ENCODE measurements at regions not wholly inside any gene's neighbourhood (a gene's known extent, or its start where the extent isn't known, plus 50 kb on each side); places are given as distances from the start of the nearest gene placed in this dataset.

DNA sequence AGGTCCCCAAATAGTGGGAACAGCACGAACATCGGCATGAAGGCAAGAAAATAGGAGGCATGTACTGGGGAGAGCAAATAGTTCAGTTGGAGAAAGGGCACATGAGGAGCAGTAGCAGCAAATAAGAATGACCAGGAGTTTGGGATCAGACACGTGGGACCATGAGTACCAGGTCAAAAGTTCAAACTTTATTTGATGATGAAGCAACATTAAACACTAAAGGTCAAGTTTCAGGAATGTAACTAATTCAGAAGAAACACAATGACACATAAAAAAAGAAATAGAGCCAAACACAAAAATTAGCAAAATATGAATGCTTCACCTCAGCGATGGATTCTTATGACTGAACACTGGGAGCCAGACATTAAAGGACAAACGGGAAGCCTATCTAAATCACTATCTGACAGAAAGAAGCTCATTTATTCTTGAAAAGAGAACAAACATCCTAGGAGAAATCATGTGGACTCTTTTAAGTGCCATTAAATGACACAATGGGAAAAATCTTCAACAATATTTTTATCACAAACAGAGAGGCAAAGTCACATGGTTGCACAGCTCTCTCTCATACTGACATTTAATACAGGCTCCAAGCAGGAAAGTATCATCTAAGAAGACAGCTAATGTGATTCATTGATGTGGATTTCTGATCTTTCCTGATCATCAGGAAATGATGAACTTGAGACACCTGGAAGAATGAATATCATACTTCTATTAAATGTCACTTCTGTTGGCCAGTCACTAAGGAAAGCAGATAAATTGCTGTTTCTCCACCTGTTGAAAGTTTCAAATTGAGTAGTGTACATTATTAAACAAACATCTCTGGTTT is 216.9 kb upstream of the THBS1 start:
- H3K27ac Mint-ChIP-seq = no peak overlapping the region
- peaks cover 3% of the 10 kb centered on the region for H3K4me1 Mint-ChIP-seq
- no peaks in the 10 kb centered on the region for H3K27me3 Mint-ChIP-seq (ENCODE audit: low read depth)
- DNase-seq (ENCODE audit: low spot score) (no peak), ATAC-seq (no peak)
- H3K9me3 Mint-ChIP-seq = peaks cover 5% of the 10 kb centered on the region
- POLR2A ChIA-PET = no interaction called here
- peaks cover 4% of the 10 kb centered on the region for H3K36me3 Mint-ChIP-seq
- no peak for TF ChIP-seq ZNF416 (CRISPR knock-in tag; IDR thresholded peaks at IDR 0.05)
- TF ChIP-seq, protein P1, sequence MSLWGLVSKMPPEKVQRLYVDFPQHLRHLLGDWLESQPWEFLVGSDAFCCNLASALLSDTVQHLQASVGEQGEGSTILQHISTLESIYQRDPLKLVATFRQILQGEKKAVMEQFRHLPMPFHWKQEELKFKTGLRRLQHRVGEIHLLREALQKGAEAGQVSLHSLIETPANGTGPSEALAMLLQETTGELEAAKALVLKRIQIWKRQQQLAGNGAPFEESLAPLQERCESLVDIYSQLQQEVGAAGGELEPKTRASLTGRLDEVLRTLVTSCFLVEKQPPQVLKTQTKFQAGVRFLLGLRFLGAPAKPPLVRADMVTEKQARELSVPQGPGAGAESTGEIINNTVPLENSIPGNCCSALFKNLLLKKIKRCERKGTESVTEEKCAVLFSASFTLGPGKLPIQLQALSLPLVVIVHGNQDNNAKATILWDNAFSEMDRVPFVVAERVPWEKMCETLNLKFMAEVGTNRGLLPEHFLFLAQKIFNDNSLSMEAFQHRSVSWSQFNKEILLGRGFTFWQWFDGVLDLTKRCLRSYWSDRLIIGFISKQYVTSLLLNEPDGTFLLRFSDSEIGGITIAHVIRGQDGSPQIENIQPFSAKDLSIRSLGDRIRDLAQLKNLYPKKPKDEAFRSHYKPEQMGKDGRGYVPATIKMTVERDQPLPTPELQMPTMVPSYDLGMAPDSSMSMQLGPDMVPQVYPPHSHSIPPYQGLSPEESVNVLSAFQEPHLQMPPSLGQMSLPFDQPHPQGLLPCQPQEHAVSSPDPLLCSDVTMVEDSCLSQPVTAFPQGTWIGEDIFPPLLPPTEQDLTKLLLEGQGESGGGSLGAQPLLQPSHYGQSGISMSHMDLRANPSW (CRISPR knock-in tag; conservative IDR thresholded peaks at IDR 0.05; ENCODE audit: low read depth) = no peak
- TF ChIP-seq NFATC4 (CRISPR knock-in tag; IDR thresholded peaks at IDR 0.05) = no peak
- TF ChIP-seq PRDM15 (CRISPR knock-in tag; IDR thresholded peaks at IDR 0.05) = no peak
- no peak for TF ChIP-seq ZNF671 (CRISPR knock-in tag; IDR thresholded peaks at IDR 0.05)
- TF ChIP-seq JAZF1 (CRISPR knock-in tag; IDR thresholded peaks at IDR 0.05) = no peak
- TF ChIP-seq, protein P2, sequence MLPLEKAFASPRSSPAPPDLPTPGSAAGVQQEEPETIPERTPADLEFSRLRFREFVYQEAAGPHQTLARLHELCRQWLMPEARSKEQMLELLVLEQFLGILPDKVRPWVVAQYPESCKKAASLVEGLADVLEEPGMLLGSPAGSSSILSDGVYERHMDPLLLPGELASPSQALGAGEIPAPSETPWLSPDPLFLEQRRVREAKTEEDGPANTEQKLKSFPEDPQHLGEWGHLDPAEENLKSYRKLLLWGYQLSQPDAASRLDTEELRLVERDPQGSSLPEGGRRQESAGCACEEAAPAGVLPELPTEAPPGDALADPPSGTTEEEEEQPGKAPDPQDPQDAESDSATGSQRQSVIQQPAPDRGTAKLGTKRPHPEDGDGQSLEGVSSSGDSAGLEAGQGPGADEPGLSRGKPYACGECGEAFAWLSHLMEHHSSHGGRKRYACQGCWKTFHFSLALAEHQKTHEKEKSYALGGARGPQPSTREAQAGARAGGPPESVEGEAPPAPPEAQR (CRISPR knock-in tag; IDR thresholded peaks at IDR 0.05) = no peak
- no peak for TF ChIP-seq USF2 (CRISPR knock-in tag; IDR thresholded peaks at IDR 0.05)
- no peak for TF ChIP-seq CREB1 (CRISPR knock-in tag; IDR thresholded peaks at IDR 0.05)
- TF ChIP-seq MAX (CRISPR knock-in tag; IDR thresholded peaks at IDR 0.05) = no peak
- CTCF ChIA-PET = no interaction called here
- H3K4me3 Mint-ChIP-seq = no peak overlapping the region

GRCh38 chr15:39364721-39365120 is 216.2 kb upstream of the THBS1 start:
- ATAC-seq = no peak
- peaks cover 11% of the 10 kb centered on the region for H3K36me3 Mint-ChIP-seq
- peaks cover 12% of the 10 kb centered on the region for H3K9me3 Mint-ChIP-seq
- H3K4me3 Mint-ChIP-seq = no peak overlapping the region
- no peak overlapping the region for H3K27ac Mint-ChIP-seq
- H3K4me1 Mint-ChIP-seq = peaks cover 3% of the 10 kb centered on the region
- POLR2A ChIA-PET = no interaction called here
- no peaks in the 10 kb centered on the region for H3K27me3 Mint-ChIP-seq (ENCODE audit: low read depth)
- CTCF ChIA-PET = no interaction called here
- no peak for DNase-seq (ENCODE audit: low spot score)
- TF ChIP-seq MXD4 (CRISPR knock-in tag; IDR thresholded peaks at IDR 0.05; ENCODE audit: borderline replicate concordance) = no peak
- no peak for TF ChIP-seq TP53 (CRISPR knock-in tag; IDR thresholded peaks at IDR 0.05)
- TF ChIP-seq ZNF138 (CRISPR knock-in tag; conservative IDR thresholded peaks at IDR 0.05) = no peak
- TF ChIP-seq ZNF423 (CRISPR knock-in tag; IDR thresholded peaks at IDR 0.05) = no peak
- TF ChIP-seq, protein P3, sequence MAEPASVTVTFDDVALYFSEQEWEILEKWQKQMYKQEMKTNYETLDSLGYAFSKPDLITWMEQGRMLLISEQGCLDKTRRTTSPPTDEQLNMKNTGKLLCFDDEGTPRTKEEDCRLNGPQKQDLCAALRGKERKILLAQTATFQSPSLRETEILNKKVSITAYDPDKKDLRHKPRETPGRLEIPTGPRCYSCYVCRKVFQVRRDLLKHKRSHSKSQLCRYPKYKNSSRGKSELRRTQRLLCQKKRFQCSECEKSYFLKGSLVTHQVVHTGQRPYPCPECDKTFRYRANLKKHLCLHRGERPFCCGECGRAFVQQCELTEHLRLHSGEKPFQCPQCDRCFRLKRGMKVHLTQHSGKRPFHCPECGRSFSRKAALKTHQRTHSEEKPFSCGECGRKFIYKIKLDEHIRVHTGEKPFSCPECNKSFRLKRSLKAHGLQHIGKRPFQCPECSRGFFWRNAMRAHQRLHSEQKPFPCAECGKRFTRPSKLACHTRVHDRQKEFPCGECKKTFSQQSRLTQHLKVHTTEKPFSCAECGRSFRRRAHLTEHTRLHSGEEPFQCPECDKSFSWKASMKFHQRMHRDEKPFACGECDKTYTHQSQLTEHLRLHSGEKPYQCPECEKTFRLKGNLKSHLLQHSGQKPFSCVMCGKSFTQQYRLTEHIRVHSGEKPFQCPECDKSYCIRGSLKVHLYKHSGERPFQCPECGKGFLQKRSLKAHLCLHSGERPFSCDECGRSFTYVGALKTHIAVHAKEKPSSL (CRISPR knock-in tag; conservative IDR thresholded peaks at IDR 0.05) = no peak
- no peak for TF ChIP-seq GTF2I (CRISPR knock-in tag; conservative IDR thresholded peaks at IDR 0.05)
- TF ChIP-seq ZNF512 (CRISPR knock-in tag; IDR thresholded peaks at IDR 0.05; ENCODE audit: borderline replicate concordance) = no peak
- TF ChIP-seq FOXJ3 (CRISPR knock-in tag; IDR thresholded peaks at IDR 0.05; ENCODE audit: borderline replicate concordance) = no peak
- no peak for TF ChIP-seq NFE2L1 (CRISPR knock-in tag; IDR thresholded peaks at IDR 0.05)
- no peak for TF ChIP-seq ELF4 (CRISPR knock-in tag; IDR thresholded peaks at IDR 0.05; ENCODE audit: low read depth)
- TF ChIP-seq KAT7 (CRISPR knock-in tag; IDR thresholded peaks at IDR 0.05; ENCODE audit: borderline replicate concordance) = no peak
